Head of caudate nucleus (tissue), 42 donors: ENCODE measurements at regions not wholly inside any gene's neighbourhood (a gene's known extent, or its start where the extent isn't known, plus 50 kb on each side); places are given as distances from the start of the nearest gene placed in this dataset.
"Not testable (repeated sequence)": the region's sequence is repeated elsewhere in the genome, so short reads cannot be mapped to it uniquely, and the experiment has no call there.

ENCODE experiments used
- DNase-seq, 42 donors: peaks; one replicate each; pipeline versions ENCODE4 v3.0.0 to v3.0.0-alpha.2; 2020 to 2021; ENCODE audit warnings: mixed read lengths in 7 of 42
- intact Hi-C: fragments of 100-400 bp; cut with DNase I; formaldehyde crosslinking; loops from one replicate; pipeline ENCODE4 v1.15.0; 2022

GRCh38 chrX:140447150-140447549 is 57.7 kb downstream of the SOX3 start:
- no peak for DNase-seq
- intact Hi-C loops, result no loop called here

GRCh38 chrX:140440876-140441275 is 64.0 kb downstream of the SOX3 start:
- peak in 1 of 42 donors; percentile 4 for DNase-seq
- intact Hi-C loops, result no loop called here

- intact Hi-C loops, result no loop called here
- DNase-seq, result peak in 23 of 42 donors; percentile 1 to 47 (median 16)
Measured at GRCh38 chrX:140439476-140439875, 65.4 kb downstream of the SOX3 start.

- DNase-seq, result no peak
- intact Hi-C loops, result no loop called here
Measured at GRCh38 chrX:140434347-140434746, 70.5 kb downstream of the SOX3 start.

- no peak for DNase-seq
- intact Hi-C loops, result no loop called here
Measured at GRCh38 chrX:140433582-140433981, 71.3 kb downstream of the SOX3 start.

GRCh38 chrX:140432346-140433175 is 72.3 kb downstream of the SOX3 start:
- DNase-seq, result peak in 38 of 42 donors; percentile 8 to 74 (median 38)
- intact Hi-C loops, result no loop called here

- intact Hi-C loops, result no loop called here
- DNase-seq, result no peak
Measured at GRCh38 chrX:140431521-140431920, 73.3 kb downstream of the SOX3 start.

GRCh38 chrX:140425712-140426395 is 79.0 kb downstream of the SOX3 start:
- intact Hi-C loops, result no loop called here
- no peak for DNase-seq

- intact Hi-C loops, result no loop called here
- DNase-seq, result no peak
Measured at GRCh38 chrX:140422501-140422900, 82.4 kb downstream of the SOX3 start.

GRCh38 chrX:140402131-140402530 is 102.7 kb downstream of the SOX3 start:
- intact Hi-C loops, DNase-seq: not testable (repeated sequence)

- DNase-seq, intact Hi-C loops: not testable (repeated sequence)
Measured at GRCh38 chrX:140396326-140396725, 108.5 kb downstream of the SOX3 start.

- no peak for DNase-seq
- intact Hi-C loops, result no loop called here
Measured at GRCh38 chrX:140393507-140393906, 111.4 kb downstream of the SOX3 start.

GRCh38 chrX:140391313-140391712 is 113.6 kb downstream of the SOX3 start:
- intact Hi-C loops, result no loop called here
- peak in 1 of 42 donors; percentile 1 for DNase-seq

- intact Hi-C loops, result no loop called here
- no peak for DNase-seq
Measured at GRCh38 chrX:140389331-140389730, 115.5 kb downstream of the SOX3 start.

- no peak for DNase-seq
- intact Hi-C loops, result no loop called here
Measured at GRCh38 chrX:140362861-140363260, 142.0 kb downstream of the SOX3 start.

- DNase-seq, result no peak
- intact Hi-C loops, result no loop called here
Measured at GRCh38 chrX:140360924-140361323, 143.9 kb downstream of the SOX3 start.

- no peak for DNase-seq
- intact Hi-C loops, result no loop called here
Measured at GRCh38 chrX:140360284-140360683, 144.6 kb downstream of the SOX3 start.

- intact Hi-C loops, result no loop called here
- no peak for DNase-seq
Measured at GRCh38 chrX:140355922-140356321, 148.9 kb downstream of the SOX3 start.

- intact Hi-C loops, result no loop called here
- DNase-seq, result no peak
Measured at GRCh38 chrX:140355429-140355828, 149.4 kb downstream of the SOX3 start.

- intact Hi-C loops, result no loop called here
- no peak for DNase-seq
Measured at GRCh38 chrX:140354431-140355120, 150.3 kb downstream of the SOX3 start.
